K562 (cell line): ENCODE measurements at regions not wholly inside any gene's neighbourhood (a gene's known extent, or its start where the extent isn't known, plus 50 kb on each side); places are given as distances from the start of the nearest gene placed in this dataset.

Source experiments
- ATAC-seq: fragments of 200-7000 bp; cut with Tn5 transposase; 3 replicates; pipeline ENCODE4 v1.9.1; 2020; ENCODE audit warnings: moderate library complexity
- BruUV-seq: library from RNA; stranded (reverse); fragments of 400-500 nt; replicated peaks from 2 replicates; lab custom pipeline; 2021; lab: Mats Ljungman, UMichigan
- CTCF ChIA-PET: fragments of 300-600 bp; formaldehyde crosslinking; extraction: SDS; loops from one replicate; lab custom pipeline; 2021; ENCODE audit warnings: low intra/inter-chr PET ratio; lab: Yijun Ruan, JAX
- POLR2A ChIA-PET: fragments of 300-600, 350-650 bp; sonication (Branson Sonifier 250); formaldehyde crosslinking; extraction: SDS; loops from one replicate; lab custom pipeline; 2021; ENCODE audit warnings: antibody characterized with exemption, inconsistent platforms; lab: Yijun Ruan, JAX
- DNase-seq, 4 experiments: peaks; one replicate each; pipeline versions ENCODE4 v3.0.0 to v3.0.0-alpha.2; 2011 to 2018; ENCODE audit warnings: low spot score in 3 of 4, mixed read lengths in 3 of 4; ENCODE audit errors: extremely low read depth in 1 of 4
- FAIRE-seq: peaks from 2 replicates; lab custom pipeline; 2011; peaks lifted over from hg19 to GRCh38; lab: Jason Lieb, UNC
- H2AFZ ChIP-seq: 2 replicates; pipeline ENCODE4 v1.6.0; 2011; ENCODE audit warnings: low read depth, low read length, control low read depth, inconsistent platforms
- H3K27ac ChIP-seq: fragments of 200-600 bp; 3 replicates; pipeline ENCODE4 v1.8.0; 2011; ENCODE audit warnings: low read depth, mild to moderate bottlenecking, control low read depth, inconsistent platforms, low read length, moderate library complexity, mixed read lengths; ENCODE audit errors: extremely low read depth
- H3K27me3 ChIP-seq, 2 experiments: fragments of 300-600 bp in 1 of 2; 2 replicates in 1 of 2; 3 replicates in 1 of 2; pipeline versions ENCODE4 v1.6.0 to v1.8.0; 2011; ENCODE audit warnings: inconsistent platforms in 2 of 2, low read length in 2 of 2, mild to moderate bottlenecking in 1 of 2, mixed read lengths in 1 of 2, moderate library complexity in 1 of 2; ENCODE audit not compliant: control insufficient read depth in 2 of 2, insufficient read depth in 2 of 2
- H3K36me3 ChIP-seq: fragments of 300-600 bp; 3 replicates; pipeline ENCODE4 v1.8.0; 2011; ENCODE audit warnings: mild to moderate bottlenecking, low read length, inconsistent platforms; ENCODE audit not compliant: control insufficient read depth, insufficient read depth
- H3K4me1 ChIP-seq, 2 experiments: fragments of 200-600 bp in 1 of 2; replicated peaks in 1 of 2; 2 replicates in 1 of 2; 3 replicates in 1 of 2; pipeline versions ENCODE4 v1.5.1 to v1.8.0; 2011; ENCODE audit warnings: inconsistent platforms in 2 of 2, low read length in 2 of 2, mild to moderate bottlenecking in 1 of 2, mixed read lengths in 1 of 2, moderate library complexity in 1 of 2; ENCODE audit not compliant: control insufficient read depth in 2 of 2, insufficient read depth in 2 of 2
- H3K4me2 ChIP-seq: 2 replicates; pipeline ENCODE4 v1.6.1; 2011; ENCODE audit warnings: low read length, control low read depth, inconsistent platforms, mixed read lengths; ENCODE audit not compliant: insufficient read depth
- H3K4me3 ChIP-seq: fragments of 200-600 bp; sonication (generic), shearing (Covaris generic); 2 replicates; pipeline ENCODE4 v1.5.1; 2016; ENCODE audit warnings: control low read depth, inconsistent platforms
- H3K79me2 ChIP-seq: fragments of 200-600 bp; 3 replicates; pipeline ENCODE4 v1.8.0; 2011; ENCODE audit warnings: low read length, inconsistent platforms; ENCODE audit not compliant: control insufficient read depth, insufficient read depth
- H3K9ac ChIP-seq, 2 experiments: 2 replicates each; pipeline versions ENCODE4 v1.6.0 to v1.6.1; 2011; ENCODE audit warnings: low read depth in 2 of 2, low read length in 2 of 2, control low read depth in 1 of 2, inconsistent platforms in 1 of 2, mild to moderate bottlenecking in 1 of 2, mixed read lengths in 1 of 2; ENCODE audit not compliant: insufficient read depth in 1 of 2
- H3K9me1 ChIP-seq: one replicate; pipeline ENCODE4 v1.6.0; 2011; ENCODE audit warnings: inconsistent platforms, mild to moderate bottlenecking, low read length, moderate library complexity; ENCODE audit not compliant: control insufficient read depth, insufficient read depth
- H3K9me3 ChIP-seq: replicated peaks from 2 replicates; pipeline ENCODE4 v1.5.1; 2011; ENCODE audit warnings: low read depth, low read length, inconsistent platforms; ENCODE audit not compliant: control insufficient read depth, insufficient read depth
- H4K20me1 ChIP-seq: replicated peaks from 2 replicates; pipeline ENCODE4 v1.6.1; 2011; ENCODE audit warnings: low read length, inconsistent platforms, mixed read lengths; ENCODE audit not compliant: control insufficient read depth, insufficient read depth
- BCLAF1 ChIP-seq, 2 experiments: fragments of 450-650 bp in 1 of 2; IDR thresholded peaks; 2 replicates each; pipeline ENCODE4 v1.6.1; 2011 to 2017; ENCODE audit warnings: low read depth in 2 of 2, antibody characterized with exemption in 1 of 2, borderline replicate concordance in 1 of 2, low read length in 1 of 2, mild to moderate bottlenecking in 1 of 2, mixed read lengths in 1 of 2; ENCODE audit not compliant: control insufficient read depth in 1 of 2
- CBX1 ChIP-seq: sonication (generic); IDR thresholded peaks from 2 replicates; pipeline ENCODE4 v1.6.1; 2016; ENCODE audit warnings: antibody characterized with exemption, low read depth, mild to moderate bottlenecking
- FOXK1 ChIP-seq: sonication (generic); formaldehyde crosslinking; IDR thresholded peaks from 2 replicates; pipeline ENCODE4 v1.8.0; 2022; ENCODE audit warnings: missing genetic modification reagents, mild to moderate bottlenecking, borderline replicate concordance
- HDAC8 ChIP-seq: fragments of 450-650 bp; IDR thresholded peaks from 2 replicates; pipeline ENCODE4 v1.6.1; 2016; ENCODE audit warnings: mild to moderate bottlenecking, missing genetic modification characterization, moderate library complexity, missing compliant biosample characterization
- KAT8 ChIP-seq: fragments of 450-650 bp; IDR thresholded peaks from 2 replicates; pipeline ENCODE4 v1.6.1; 2016; ENCODE audit warnings: low read depth, mild to moderate bottlenecking
- SAFB ChIP-seq: fragments of 200-400 bp; formaldehyde crosslinking; IDR thresholded peaks from 2 replicates; pipeline ENCODE4 v1.6.1; 2017; ENCODE audit warnings: low read depth, low read length, borderline replicate concordance
- SAFB2 ChIP-seq: fragments of 200-400 bp; formaldehyde crosslinking; IDR thresholded peaks from 2 replicates; pipeline ENCODE4 v1.6.1; 2018; ENCODE audit warnings: borderline replicate concordance, low read length, low read depth, moderate library complexity; ENCODE audit not compliant: severe bottlenecking
- SP2 ChIP-seq: IDR thresholded peaks from 2 replicates; pipeline ENCODE4 v1.6.1; 2011; ENCODE audit warnings: mild to moderate bottlenecking, low read depth, low read length, moderate library complexity; ENCODE audit not compliant: poor library complexity, severe bottlenecking; ENCODE audit errors: extremely low read depth
- TCF7L2 ChIP-seq: fragments of 150-350 bp; IDR thresholded peaks from 2 replicates; pipeline ENCODE4 v1.6.1; 2016; ENCODE audit warnings: low read depth, mild to moderate bottlenecking, low read length, moderate library complexity
- ZFPM2 ChIP-seq: fragments of 250-450 bp; sonication (Bioruptor Pico); IDR thresholded peaks from 2 replicates; pipeline ENCODE4 v1.5.1; 2022; ENCODE audit warnings: mild to moderate bottlenecking
- ZNF57 ChIP-seq: fragments of 450-650 bp; formaldehyde crosslinking; IDR thresholded peaks from 2 replicates; pipeline ENCODE4 v1.4.0; 2020; ENCODE audit warnings: mild to moderate bottlenecking, moderate library complexity
- WGBS: fragments of 100-300 bp; shearing (Covaris generic); methylation state at CpG from one replicate; pipeline ENCODE4 v1.1.6; 2016; ENCODE audit warnings: low coverage, mixed read lengths; ENCODE audit not compliant: insufficient coverage; ENCODE audit errors: missing lambda C conversion rate; 5-methylcytosine and 5-hydroxymethylcytosine counted together
- in situ Hi-C: fragments of 300-500 bp; cut with MboI; formaldehyde crosslinking; loops from 4 replicates; pipeline ENCODE4 v1.15.0; 2018; ENCODE audit warnings: inconsistent platforms, mixed read lengths
- intact Hi-C: fragments of 100-400 bp; cut with micrococcal nuclease; formaldehyde crosslinking; loops from 2 replicates; pipeline ENCODE4 v1.14.2; 2022

GRCh38 chr1:83692524-83693381 is 306.2 kb downstream of the TTLL7 start:
- no peaks in the 10 kb centered on the region for H4K20me1 ChIP-seq
- no peak for FAIRE-seq
- H3K9me1 ChIP-seq: no peaks in the 10 kb centered on the region
- no peaks in the 10 kb centered on the region for H3K36me3 ChIP-seq
- no TSS peak for BruUV-seq
- in situ Hi-C loops: no loop called here
- CTCF ChIA-PET: no interaction called here
- no peaks in the 10 kb centered on the region for H3K4me1 ChIP-seq
- TF ChIP-seq TCF7L2: no peak
- no peak for TF ChIP-seq CBX1
- TF ChIP-seq FOXK1 (CRISPR knock-in tag): no peak
- no peak for TF ChIP-seq SAFB
- TF ChIP-seq ZFPM2: no peak
- no peak for TF ChIP-seq BCLAF1 (IDR thresholded peaks at IDR 0.05; ENCODE audit: borderline replicate concordance in 1 of 2, control insufficient read depth in 1 of 2, low read depth in 2 of 2, low read length in 1 of 2)
- no peak for TF ChIP-seq KAT8
- TF ChIP-seq SAFB2: no peak
- no peak for TF ChIP-seq HDAC8 (tag)
- TF ChIP-seq ZNF57 (CRISPR knock-in tag): no peak
- no peak for TF ChIP-seq SP2
- TF ChIP-seq, all 486 proteins: peak for 0
- WGBS: under 1% methylated on average over 12 of the region's 13 CpGs
- Histone ChIP-seq H3K27ac (no peak overlapping the region), H3K27me3 (no peaks in the 10 kb centered on the region), H3K4me2 (no peak overlapping the region), H3K79me2 (no peaks in the 10 kb centered on the region), H2AFZ (no peak overlapping the region), H3K4me3 (no peak overlapping the region), H3K9me3 (no peaks in the 10 kb centered on the region), H3K9ac (no peak overlapping the region)
- POLR2A ChIA-PET: no interaction called here
- DNase-seq (no peak), ATAC-seq (no peak)
- intact Hi-C loops: no loop called here
